MM.1S (cell line): ENCODE measurements at regions not wholly inside any gene's neighbourhood (a gene's known extent, or its start where the extent isn't known, plus 50 kb on each side); places are given as distances from the start of the nearest gene placed in this dataset.

Experiments
- DNase-seq: peaks from one replicate; pipeline ENCODE4 v3.0.0-alpha.2; 2015
- H2AFZ ChIP-seq: fragments of 300-600 bp; sonication (generic); 2 replicates; pipeline ENCODE4 v1.6.0; 2016; ENCODE audit warnings: antibody characterized with exemption, low read length
- H3F3A ChIP-seq: fragments of 300-600 bp; sonication (generic); 2 replicates; pipeline ENCODE4 v1.6.1; 2016; ENCODE audit warnings: mild to moderate bottlenecking, antibody characterized with exemption, low read length, moderate library complexity, mixed read lengths; ENCODE audit not compliant: insufficient read depth
- H3K27ac ChIP-seq: fragments of 300-600 bp; sonication (generic); 2 replicates; pipeline ENCODE4 v1.5.1; 2016; ENCODE audit warnings: mild to moderate bottlenecking, low read length
- H3K27me3 ChIP-seq: fragments of 300-600 bp; sonication (generic); replicated peaks from 2 replicates; pipeline ENCODE4 v1.6.0; 2016; ENCODE audit warnings: low read length; ENCODE audit not compliant: insufficient read depth
- H3K36me3 ChIP-seq: fragments of 300-600 bp; sonication (generic); replicated peaks from 2 replicates; pipeline ENCODE4 v1.6.1; 2016; ENCODE audit warnings: mild to moderate bottlenecking, low read length, mixed read lengths; ENCODE audit not compliant: insufficient read depth
- H3K4me1 ChIP-seq: fragments of 300-600 bp; sonication (generic); 2 replicates; pipeline ENCODE4 v1.6.1; 2016; ENCODE audit warnings: low read length, mixed read lengths
- H3K4me2 ChIP-seq: fragments of 300-600 bp; sonication (generic); 2 replicates; pipeline ENCODE4 v1.6.0; 2016; ENCODE audit warnings: low read depth, low read length
- H3K4me3 ChIP-seq: fragments of 300-600 bp; sonication (generic); 2 replicates; pipeline ENCODE4 v1.5.1; 2016; ENCODE audit warnings: low read length, mixed read lengths
- H3K79me2 ChIP-seq: fragments of 300-600 bp; sonication (generic); 2 replicates; pipeline ENCODE4 v1.6.1; 2016; ENCODE audit warnings: mixed run types, low read length, mixed read lengths
- H3K9ac ChIP-seq: fragments of 300-600 bp; sonication (generic); 2 replicates; pipeline ENCODE4 v1.6.1; 2016; ENCODE audit warnings: low read length, mixed read lengths
- H3K9me2 ChIP-seq: fragments of 300-600 bp; sonication (generic); replicated peaks from 2 replicates; pipeline ENCODE4 v1.6.1; 2016; ENCODE audit warnings: mild to moderate bottlenecking, low read length, mixed read lengths; ENCODE audit not compliant: insufficient read depth
- H3K9me3 ChIP-seq: fragments of 300-600 bp; sonication (generic); replicated peaks from 2 replicates; pipeline ENCODE4 v1.6.1; 2016; ENCODE audit warnings: mild to moderate bottlenecking, low read length, mixed read lengths; ENCODE audit not compliant: insufficient read depth
- H4K20me1 ChIP-seq: fragments of 300-600 bp; sonication (generic); 2 replicates; pipeline ENCODE4 v1.6.1; 2016; ENCODE audit warnings: mild to moderate bottlenecking, low read length, moderate library complexity, mixed read lengths; ENCODE audit not compliant: insufficient read depth
- EZH2 ChIP-seq: fragments of 300-600 bp; sonication (generic); optimal IDR thresholded peaks from 2 replicates; pipeline ENCODE3; 2017; ENCODE audit warnings: low read depth, mild to moderate bottlenecking, antibody characterized with exemption, low read length, mixed read lengths
- EZH2phosphoT487 ChIP-seq: fragments of 300-600 bp; sonication (generic); IDR thresholded peaks from 2 replicates; pipeline ENCODE4 v1.6.1; 2018; ENCODE audit warnings: antibody characterized with exemption, low read length
- TF ChIP-seq, protein P1 (sequence below): fragments of 300-600 bp; sonication (generic); IDR thresholded peaks from 2 replicates; pipeline ENCODE4 v1.5.1; 2016; ENCODE audit warnings: antibody characterized with exemption, low read length, mixed read lengths

DNA sequence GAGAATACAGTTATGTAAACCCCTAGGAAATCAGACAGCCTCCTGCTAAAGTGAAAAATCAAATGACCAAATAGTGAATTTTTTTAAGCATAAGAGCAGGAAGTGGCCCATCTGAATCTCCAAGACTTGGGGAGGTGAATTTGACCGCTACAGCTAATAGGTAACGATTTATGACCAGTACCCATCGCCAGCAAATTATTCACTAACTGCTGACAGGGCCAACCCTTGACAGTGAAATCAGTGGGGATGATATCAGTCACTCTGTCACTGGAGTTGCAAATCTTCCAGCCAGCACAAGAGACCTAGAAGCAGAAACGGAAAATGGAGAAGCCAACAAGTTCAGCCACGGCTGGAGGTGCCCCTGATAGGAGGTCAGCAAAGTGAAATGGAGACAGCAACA, 164.3 kb upstream of the PIK3C3 start:
- no peak overlapping the region for H3K4me3 ChIP-seq
- no peaks in the 10 kb centered on the region for H3K79me2 ChIP-seq
- no peaks in the 10 kb centered on the region for H3K4me1 ChIP-seq
- no peak overlapping the region for H3K4me2 ChIP-seq
- H3F3A ChIP-seq, result no peaks in the 10 kb centered on the region
- TF ChIP-seq, protein P1, sequence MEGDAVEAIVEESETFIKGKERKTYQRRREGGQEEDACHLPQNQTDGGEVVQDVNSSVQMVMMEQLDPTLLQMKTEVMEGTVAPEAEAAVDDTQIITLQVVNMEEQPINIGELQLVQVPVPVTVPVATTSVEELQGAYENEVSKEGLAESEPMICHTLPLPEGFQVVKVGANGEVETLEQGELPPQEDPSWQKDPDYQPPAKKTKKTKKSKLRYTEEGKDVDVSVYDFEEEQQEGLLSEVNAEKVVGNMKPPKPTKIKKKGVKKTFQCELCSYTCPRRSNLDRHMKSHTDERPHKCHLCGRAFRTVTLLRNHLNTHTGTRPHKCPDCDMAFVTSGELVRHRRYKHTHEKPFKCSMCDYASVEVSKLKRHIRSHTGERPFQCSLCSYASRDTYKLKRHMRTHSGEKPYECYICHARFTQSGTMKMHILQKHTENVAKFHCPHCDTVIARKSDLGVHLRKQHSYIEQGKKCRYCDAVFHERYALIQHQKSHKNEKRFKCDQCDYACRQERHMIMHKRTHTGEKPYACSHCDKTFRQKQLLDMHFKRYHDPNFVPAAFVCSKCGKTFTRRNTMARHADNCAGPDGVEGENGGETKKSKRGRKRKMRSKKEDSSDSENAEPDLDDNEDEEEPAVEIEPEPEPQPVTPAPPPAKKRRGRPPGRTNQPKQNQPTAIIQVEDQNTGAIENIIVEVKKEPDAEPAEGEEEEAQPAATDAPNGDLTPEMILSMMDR, result no peak
- TF ChIP-seq EZH2phosphoT487, result no peak
- TF ChIP-seq EZH2, result no peak
- H3K27ac ChIP-seq, result no peak overlapping the region
- no peak for DNase-seq
- no peak overlapping the region for H3K9ac ChIP-seq
- H3K9me2 ChIP-seq, result no peaks in the 10 kb centered on the region
- H2AFZ ChIP-seq, result no peak overlapping the region
- no peaks in the 10 kb centered on the region for H3K36me3 ChIP-seq
- H3K27me3 ChIP-seq, result no peaks in the 10 kb centered on the region
- no peaks in the 10 kb centered on the region for H3K9me3 ChIP-seq
- no peaks in the 10 kb centered on the region for H4K20me1 ChIP-seq

DNA sequence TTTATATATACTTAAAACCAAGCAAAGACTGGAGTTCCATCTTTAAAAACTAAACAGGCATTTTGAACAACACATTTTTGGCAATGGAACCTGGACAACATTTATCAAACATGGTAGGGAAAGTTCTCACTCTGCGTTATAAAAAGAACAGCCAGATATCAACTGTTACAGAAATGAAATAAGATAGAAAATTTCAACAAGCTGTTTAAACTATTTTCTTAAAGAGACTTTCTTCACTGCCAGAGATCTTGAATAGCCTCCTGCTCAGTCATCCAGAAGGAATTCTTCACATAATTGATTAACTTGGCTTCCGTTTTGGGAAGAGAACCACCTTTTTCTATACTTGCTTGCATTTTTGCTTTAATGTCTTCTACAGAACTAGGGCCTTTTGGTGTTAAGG, 166.0 kb upstream of the PIK3C3 start:
- no peaks in the 10 kb centered on the region for H3K36me3 ChIP-seq
- TF ChIP-seq EZH2 (no peak), EZH2phosphoT487 (no peak)
- TF ChIP-seq, protein P1, result no peak
- H2AFZ ChIP-seq, result no peak overlapping the region
- H3K9ac ChIP-seq, result no peak overlapping the region
- H3K79me2 ChIP-seq, result no peaks in the 10 kb centered on the region
- no peaks in the 10 kb centered on the region for H3K9me2 ChIP-seq
- no peak overlapping the region for H3K4me3 ChIP-seq
- H3K4me1 ChIP-seq, result no peaks in the 10 kb centered on the region
- no peak overlapping the region for H3K27ac ChIP-seq
- H4K20me1 ChIP-seq, result no peaks in the 10 kb centered on the region
- DNase-seq, result no peak
- H3F3A ChIP-seq, result no peaks in the 10 kb centered on the region
- H3K4me2 ChIP-seq, result no peak overlapping the region
- H3K9me3 ChIP-seq, result no peaks in the 10 kb centered on the region
- H3K27me3 ChIP-seq, result no peaks in the 10 kb centered on the region

DNA sequence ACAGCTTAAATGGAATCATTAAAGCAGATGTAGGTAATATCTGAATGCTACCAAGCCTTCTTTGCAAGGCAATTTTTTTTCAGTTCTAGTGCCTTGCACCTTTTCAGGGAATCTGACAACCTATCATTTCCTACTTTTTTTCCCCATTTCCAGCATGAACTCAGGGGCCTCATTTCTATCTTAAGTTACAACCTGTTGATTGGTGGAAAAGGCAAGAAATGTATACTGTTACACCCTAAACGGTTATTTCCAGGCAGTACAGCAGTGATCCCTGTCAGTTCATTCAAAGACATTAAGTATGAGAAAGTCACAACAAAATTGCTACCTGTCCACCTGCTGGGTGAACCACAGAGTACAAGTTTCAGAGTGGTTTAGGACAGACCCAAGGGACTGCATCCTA, 171.2 kb upstream of the PIK3C3 start:
- no peaks in the 10 kb centered on the region for H4K20me1 ChIP-seq
- H3K9ac ChIP-seq, result no peak overlapping the region
- H2AFZ ChIP-seq, result no peak overlapping the region
- H3K4me3 ChIP-seq, result no peak overlapping the region
- no peaks in the 10 kb centered on the region for H3K9me2 ChIP-seq
- H3K27ac ChIP-seq, result no peak overlapping the region
- H3K9me3 ChIP-seq, result no peaks in the 10 kb centered on the region
- H3K27me3 ChIP-seq, result no peaks in the 10 kb centered on the region
- H3K36me3 ChIP-seq, result no peaks in the 10 kb centered on the region
- no peak overlapping the region for H3K4me2 ChIP-seq
- H3K79me2 ChIP-seq, result no peaks in the 10 kb centered on the region
- no peaks in the 10 kb centered on the region for H3F3A ChIP-seq
- DNase-seq, result no peak
- TF ChIP-seq, protein P1, result no peak
- TF ChIP-seq EZH2 (no peak), EZH2phosphoT487 (no peak)
- no peaks in the 10 kb centered on the region for H3K4me1 ChIP-seq
